B cell (primary cell): ENCODE measurements at regions not wholly inside any gene's neighbourhood (a gene's known extent, or its start where the extent isn't known, plus 50 kb on each side); places are given as distances from the start of the nearest gene placed in this dataset.

ENCODE experiments used
- CTCF ChIP-seq: fragments of 200-600 bp; IDR thresholded peaks from one replicate; pipeline ENCODE4 v1.8.0; 2022; ENCODE audit warnings: antibody characterized with exemption, mild to moderate bottlenecking
- EZH2 ChIP-seq: IDR thresholded peaks from 2 replicates; pipeline ENCODE4 v1.6.1; 2012; ENCODE audit warnings: borderline replicate concordance, low read depth, mild to moderate bottlenecking, moderate library complexity, low read length; ENCODE audit not compliant: insufficient read depth, poor library complexity, severe bottlenecking

- TF ChIP-seq CTCF = no peak
- TF ChIP-seq EZH2 = no peak
These were observed 137.9 kb downstream of the METTL4 start for GRCh38 chr18:2433366-2433765.
